HG02884 (cell line): ENCODE measurements at regions not wholly inside any gene's neighbourhood (a gene's known extent, or its start where the extent isn't known, plus 50 kb on each side); places are given as distances from the start of the nearest gene placed in this dataset.
"Not testable (repeated sequence)": the region's sequence is repeated elsewhere in the genome, so short reads cannot be mapped to it uniquely, and the experiment has no call there.

ENCODE experiments used
- ATAC-seq: cut with Tn5 transposase; IDR thresholded peaks from one replicate; pipeline ENCODE4 v1.9.1; 2021; ENCODE audit warnings: mild to moderate bottlenecking, moderate library complexity; ENCODE audit not compliant: unreplicated experiment

GRCh38 chr2:221999717-222000116 is 299.1 kb downstream of the PAX3 start:
- no peak for ATAC-seq

DNA sequence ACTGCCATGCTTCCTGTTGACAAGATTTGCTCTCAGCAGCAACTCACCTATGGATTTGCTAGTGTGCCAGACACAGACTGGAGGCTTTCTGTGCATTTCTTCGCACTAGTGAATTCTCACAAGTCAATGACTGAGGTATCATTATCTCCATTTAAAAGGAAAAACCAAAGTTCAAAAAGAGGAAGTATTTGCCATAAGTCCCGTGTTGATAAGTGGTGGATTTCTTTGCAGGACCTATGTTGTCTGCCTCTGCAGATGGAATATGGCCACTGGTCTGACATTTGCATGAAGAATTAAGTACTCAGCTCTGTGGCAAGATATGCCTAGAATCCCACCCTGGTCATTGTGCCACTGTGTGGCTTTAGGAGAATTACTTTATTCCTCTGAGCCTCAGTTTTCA is 299.6 kb downstream of the PAX3 start:
- ATAC-seq, result no peak

GRCh38 chr2:221997683-221998082 is 301.1 kb downstream of the PAX3 start:
- no peak for ATAC-seq

DNA sequence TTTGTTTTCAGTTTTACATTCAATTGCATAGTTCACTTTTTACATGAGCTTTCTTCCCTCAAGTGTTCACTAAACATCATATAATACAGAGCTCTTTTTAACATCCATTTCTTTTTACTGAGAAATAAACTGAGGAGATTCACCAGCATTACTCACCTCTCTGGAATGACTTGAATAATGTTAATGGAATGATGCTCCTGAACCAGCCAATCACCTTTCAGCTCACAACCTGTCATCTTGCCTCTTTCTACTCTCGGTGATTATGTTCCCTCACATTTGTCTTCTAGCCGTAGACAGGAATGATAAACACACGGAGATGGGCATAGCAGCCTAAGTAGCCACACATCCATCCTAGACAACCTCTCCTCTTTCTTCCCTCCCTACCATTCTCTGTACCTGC is 301.7 kb downstream of the PAX3 start:
- ATAC-seq, result no peak

- no peak for ATAC-seq
These were observed 303.9 kb downstream of the PAX3 start for GRCh38 chr2:221994926-221995325.

DNA sequence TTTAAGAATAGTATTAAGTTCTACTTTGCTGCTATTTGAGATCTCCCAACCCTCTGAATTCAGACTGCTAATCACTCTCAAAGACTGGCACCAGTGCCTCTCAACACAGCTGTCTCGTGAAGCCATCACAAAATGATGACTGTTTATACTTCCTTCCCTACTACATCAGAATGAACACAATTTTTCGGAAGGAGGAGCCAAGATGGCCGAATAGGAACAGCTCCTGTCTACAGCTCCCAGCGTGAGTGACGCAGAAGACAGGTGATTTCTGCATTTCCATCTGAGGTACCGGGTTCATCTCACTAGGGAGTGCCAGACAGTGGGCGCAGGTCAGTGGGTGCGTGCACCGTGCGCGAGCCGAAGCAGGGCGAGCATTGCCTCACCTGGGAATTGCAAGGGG is 314.4 kb downstream of the PAX3 start:
- not testable (repeated sequence) for ATAC-seq

DNA sequence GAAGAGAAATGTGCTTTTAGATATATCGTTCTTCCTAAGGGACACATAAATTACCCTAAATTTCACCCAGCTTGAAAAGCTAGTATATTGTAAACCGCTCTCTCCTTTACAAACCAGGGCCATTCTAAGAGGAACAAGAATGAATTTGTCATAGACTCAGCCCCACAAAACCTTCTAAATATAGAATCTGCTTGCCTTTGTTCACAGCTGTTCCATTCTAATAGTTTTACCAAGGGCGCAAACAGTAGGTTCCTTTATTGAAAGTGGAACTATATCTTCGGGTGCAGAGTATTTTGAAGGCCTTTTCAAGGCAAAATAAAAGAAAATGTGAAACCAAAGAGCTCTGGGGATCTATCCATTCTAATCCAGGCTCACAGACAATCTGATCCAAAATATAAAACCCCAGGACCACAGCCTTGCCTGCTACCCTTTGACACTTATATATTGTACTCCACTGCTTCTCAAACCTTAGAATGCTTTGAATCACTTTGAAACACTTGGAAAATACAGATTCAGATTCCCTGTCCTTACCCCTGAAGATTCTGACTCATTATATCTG is 316.8 kb downstream of the PAX3 start:
- no peak for ATAC-seq

- no peak for ATAC-seq
These were observed 323.6 kb downstream of the PAX3 start for GRCh38 chr2:221975151-221975550.

GRCh38 chr2:221973902-221974301 is 324.9 kb downstream of the PAX3 start:
- no peak for ATAC-seq

GRCh38 chr2:221973502-221973901 is 325.3 kb downstream of the PAX3 start:
- no peak for ATAC-seq

DNA sequence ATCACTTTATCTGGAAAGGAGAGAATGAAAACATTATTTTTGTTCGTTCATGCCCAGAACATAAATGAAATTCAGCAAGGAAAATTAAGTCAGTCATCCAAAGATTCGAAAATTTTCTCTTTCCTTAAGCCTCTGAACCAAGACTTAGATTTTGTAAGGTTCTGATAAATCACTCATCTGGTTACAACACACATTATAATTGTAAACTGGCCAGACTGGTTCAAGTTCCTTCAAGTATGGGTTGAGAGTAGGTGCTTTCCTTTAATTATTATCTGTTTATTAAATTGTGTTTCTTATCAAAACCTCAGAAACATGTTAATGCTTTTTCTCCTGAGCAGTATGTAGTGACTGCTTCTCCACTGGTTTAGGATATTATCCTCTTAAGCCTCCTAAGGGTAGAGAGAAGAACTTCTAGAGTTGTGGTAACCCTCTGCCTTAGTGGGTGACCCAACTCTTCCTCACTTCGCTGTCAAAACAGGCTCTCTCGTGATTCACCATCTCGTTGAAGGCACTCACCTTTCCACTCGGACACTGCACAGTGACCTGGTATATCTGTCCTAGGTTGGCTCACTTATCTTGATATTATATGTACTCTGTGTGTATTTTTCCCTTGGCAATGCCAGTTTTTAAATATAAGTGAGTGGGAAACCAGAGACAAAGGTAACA is 325.9 kb downstream of the PAX3 start:
- no peak for ATAC-seq

- ATAC-seq, result no peak
These were observed 328.4 kb downstream of the PAX3 start for GRCh38 chr2:221970389-221970788.

GRCh38 chr2:221969830-221970144 is 329.0 kb downstream of the PAX3 start:
- no peak for ATAC-seq

DNA sequence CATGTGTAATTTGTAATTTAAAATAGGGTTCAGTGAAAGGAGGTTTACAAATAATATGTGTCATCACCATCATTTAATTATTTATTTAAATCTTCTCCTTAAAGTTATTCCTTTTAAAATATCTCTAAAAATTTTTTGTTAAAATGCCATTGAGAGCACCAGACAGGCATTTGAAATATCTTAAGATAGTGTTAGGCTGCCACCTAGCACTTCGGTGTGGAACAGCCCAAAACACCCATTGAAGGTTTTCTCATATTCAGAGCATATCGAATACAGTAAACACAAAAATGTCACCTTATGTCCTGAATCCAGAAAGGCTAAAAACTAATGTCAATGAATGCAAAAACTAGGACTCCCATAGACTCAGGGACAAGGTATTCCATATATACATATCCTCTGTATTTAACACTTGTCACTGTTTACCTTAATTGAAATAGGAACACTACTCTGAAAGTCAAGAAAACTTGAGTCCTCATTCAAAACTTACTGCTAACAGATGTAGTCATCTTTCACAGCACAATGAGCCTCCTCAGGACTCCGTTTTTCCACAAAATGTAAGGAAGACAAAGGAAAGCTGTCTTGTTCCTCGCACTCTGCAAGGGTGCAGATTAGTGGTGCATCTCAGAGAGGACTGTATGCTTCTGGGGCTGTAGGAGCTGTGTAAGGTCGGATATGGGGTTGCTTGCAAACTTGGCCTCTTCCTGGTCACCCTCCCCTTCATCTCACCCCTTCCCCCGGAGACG is 329.5 kb downstream of the PAX3 start:
- ATAC-seq, result peak; percentile 60

GRCh38 chr2:221962186-221962585 is 336.6 kb downstream of the PAX3 start:
- ATAC-seq, result no peak

- no peak for ATAC-seq
These were observed 337.2 kb downstream of the PAX3 start for GRCh38 chr2:221961561-221961960.

DNA sequence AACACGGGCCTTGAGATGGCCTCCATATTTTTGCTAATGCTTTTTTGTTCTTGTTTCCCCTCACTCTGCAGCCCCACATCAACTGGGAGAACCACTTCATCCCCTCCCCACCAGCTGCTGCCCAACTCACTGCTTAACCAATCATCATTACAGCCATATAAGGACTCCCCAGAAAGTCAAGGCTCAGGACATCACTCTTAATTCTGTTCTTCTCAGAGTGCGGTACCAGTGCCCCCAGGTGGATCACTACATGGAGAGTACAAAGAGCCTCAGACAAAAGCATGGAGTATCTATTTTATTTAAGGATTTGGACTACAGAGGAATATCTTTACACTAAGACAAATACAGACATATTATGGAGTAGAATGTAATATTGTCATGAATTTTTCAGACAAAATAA is 340.6 kb downstream of the PAX3 start:
- no peak for ATAC-seq

DNA sequence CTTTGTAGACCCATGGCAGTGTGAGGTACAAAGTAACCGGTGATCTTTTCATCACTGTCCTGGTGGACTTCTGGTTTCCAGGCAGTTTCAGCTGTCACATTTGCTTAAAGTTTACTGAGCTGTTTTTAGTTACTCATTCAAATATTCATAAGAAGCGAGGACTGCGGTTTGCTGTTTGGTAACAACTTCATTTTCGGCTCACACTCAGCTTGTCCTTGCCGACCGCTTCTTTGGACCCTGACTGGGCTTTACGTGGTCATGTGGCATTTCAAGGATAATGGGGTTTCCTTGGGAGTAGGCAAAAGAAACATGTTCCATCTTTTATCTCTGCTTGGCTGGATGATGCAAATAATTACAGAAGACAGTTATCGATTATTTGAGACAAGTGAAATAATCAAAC is 350.7 kb downstream of the PAX3 start:
- no peak for ATAC-seq

DNA sequence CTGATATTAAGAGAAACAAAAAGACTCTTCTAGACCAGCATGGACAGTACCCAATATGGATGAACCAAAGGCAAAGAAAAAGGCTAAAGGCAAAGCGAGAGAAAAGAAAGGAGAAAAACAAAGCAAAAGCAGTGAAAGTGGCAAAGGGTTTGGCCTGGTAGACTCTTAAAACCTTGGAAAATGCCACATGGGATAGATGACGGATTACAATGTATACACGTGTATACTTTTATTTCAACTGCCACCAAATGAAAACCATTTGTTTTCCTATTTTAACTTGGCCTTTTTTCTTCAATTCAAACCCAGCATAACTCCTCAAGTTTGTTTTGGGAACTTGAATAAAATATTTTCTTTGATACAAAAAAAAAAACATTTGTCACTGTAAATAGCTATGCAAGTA is 354.3 kb downstream of the PAX3 start:
- not testable (repeated sequence) for ATAC-seq

- no peak for ATAC-seq
These were observed 355.6 kb downstream of the PAX3 start for GRCh38 chr2:221943076-221943810.

- ATAC-seq, result no peak
These were observed 359.3 kb upstream of the EPHA4 start for GRCh38 chr2:221931251-221931991.
